H9 (cell line): ENCODE measurements at regions not wholly inside any gene's neighbourhood (a gene's known extent, or its start where the extent isn't known, plus 50 kb on each side); places are given as distances from the start of the nearest gene placed in this dataset.

Experiments
- DNase-seq: peaks from one replicate; pipeline ENCODE4 v3.0.0-alpha.2; 2017
- H2AFZ ChIP-seq: one replicate; pipeline ENCODE4 v1.6.1; 2013; ENCODE audit warnings: mild to moderate bottlenecking, low read length, control low read depth, moderate library complexity
- H2AK5ac ChIP-seq: 2 replicates; pipeline ENCODE4 v1.6.1; 2013; ENCODE audit warnings: low read length, control low read depth, mixed read lengths; ENCODE audit not compliant: insufficient read length
- H2BK120ac ChIP-seq: one replicate; pipeline ENCODE4 v1.6.1; 2013; ENCODE audit warnings: low read depth, mild to moderate bottlenecking, low read length, control low read depth, inconsistent platforms; ENCODE audit not compliant: poor library complexity, severe bottlenecking
- H2BK12ac ChIP-seq: 2 replicates; pipeline ENCODE4 v1.6.1; 2013; ENCODE audit warnings: low read length, control low read depth, mixed read lengths, low read depth; ENCODE audit not compliant: insufficient read length
- H2BK15ac ChIP-seq: 2 replicates; pipeline ENCODE4 v1.6.1; 2013; ENCODE audit warnings: low read depth, low read length, control low read depth
- H2BK20ac ChIP-seq: one replicate; pipeline ENCODE4 v1.6.1; 2013; ENCODE audit warnings: low read depth, mild to moderate bottlenecking, low read length, control low read depth, inconsistent platforms; ENCODE audit not compliant: poor library complexity, severe bottlenecking
- H2BK5ac ChIP-seq: 2 replicates; pipeline ENCODE4 v1.6.1; 2013; ENCODE audit warnings: low read length, control low read depth, mixed read lengths; ENCODE audit not compliant: insufficient read length
- H3K14ac ChIP-seq: 2 replicates; pipeline ENCODE4 v1.6.1; 2013; ENCODE audit warnings: low read length, control low read depth; ENCODE audit not compliant: insufficient read depth
- H3K18ac ChIP-seq: 2 replicates; pipeline ENCODE4 v1.6.1; 2013; ENCODE audit warnings: low read depth, mild to moderate bottlenecking, mixed read lengths, low read length, control low read depth; ENCODE audit not compliant: insufficient read length
- H3K23ac ChIP-seq: 2 replicates; pipeline ENCODE4 v1.6.1; 2013; ENCODE audit warnings: low read length, control low read depth, mixed read lengths, low read depth; ENCODE audit not compliant: insufficient read length
- H3K23me2 ChIP-seq: 2 replicates; pipeline ENCODE4 v1.6.1; 2013; ENCODE audit warnings: low read depth, mild to moderate bottlenecking, mixed read lengths, low read length, control low read depth; ENCODE audit not compliant: insufficient read length, poor library complexity, severe bottlenecking
- H3K27ac ChIP-seq: 2 replicates; pipeline ENCODE4 v1.5.1; 2013; ENCODE audit warnings: low read length, control low read depth, mixed read lengths, low read depth; ENCODE audit not compliant: insufficient read length
- H3K27me3 ChIP-seq: 2 replicates; pipeline ENCODE4 v1.6.1; 2013; ENCODE audit warnings: low read length, control low read depth, inconsistent platforms; ENCODE audit not compliant: insufficient read depth
- H3K4ac ChIP-seq: 2 replicates; pipeline ENCODE4 v1.6.1; 2013; ENCODE audit warnings: low read depth, mild to moderate bottlenecking, control low read depth, inconsistent platforms, low read length, moderate library complexity
- H3K4me1 ChIP-seq: 2 replicates; pipeline ENCODE4 v1.6.1; 2013; ENCODE audit warnings: low read length, control low read depth, inconsistent platforms; ENCODE audit not compliant: insufficient read depth
- H3K4me2 ChIP-seq: 2 replicates; pipeline ENCODE4 v1.6.1; 2013; ENCODE audit warnings: low read length, control low read depth, mixed read lengths; ENCODE audit not compliant: insufficient read length, insufficient read depth
- H3K56ac ChIP-seq: 2 replicates; pipeline ENCODE4 v1.6.1; 2013; ENCODE audit warnings: low read depth, mild to moderate bottlenecking, mixed read lengths, low read length, control low read depth; ENCODE audit not compliant: insufficient read length
- H3K79me1 ChIP-seq: 2 replicates; pipeline ENCODE4 v1.6.1; 2013; ENCODE audit warnings: low read depth, mild to moderate bottlenecking, moderate library complexity, low read length, control low read depth, inconsistent platforms; ENCODE audit not compliant: insufficient read depth, poor library complexity, severe bottlenecking
- H3K79me2 ChIP-seq: 2 replicates; pipeline ENCODE4 v1.6.1; 2013; ENCODE audit warnings: low read length, control low read depth, inconsistent platforms; ENCODE audit not compliant: insufficient read depth
- H3K9ac ChIP-seq: 2 replicates; pipeline ENCODE4 v1.6.1; 2013; ENCODE audit warnings: low read length, control low read depth, mixed read lengths; ENCODE audit not compliant: insufficient read length; ENCODE audit errors: extremely low read depth
- H3K9me3 ChIP-seq: one replicate; pipeline ENCODE4 v1.6.1; 2013; ENCODE audit warnings: low read depth, low read length, inconsistent platforms; ENCODE audit not compliant: control insufficient read depth
- H3T11ph ChIP-seq: one replicate; pipeline ENCODE4 v1.6.1; 2013; ENCODE audit warnings: mild to moderate bottlenecking, low read length, control low read depth, inconsistent platforms
- H4K20me1 ChIP-seq: one replicate; pipeline ENCODE4 v1.6.1; 2013; ENCODE audit not compliant: control insufficient read depth, insufficient read length, insufficient read depth
- H4K5ac ChIP-seq: 2 replicates; pipeline ENCODE4 v1.6.1; 2013; ENCODE audit warnings: low read depth, mild to moderate bottlenecking, mixed read lengths, low read length, control low read depth; ENCODE audit not compliant: insufficient read length
- H4K8ac ChIP-seq: replicated peaks from 2 replicates; pipeline ENCODE4 v1.6.1; 2013; ENCODE audit warnings: low read length, control low read depth, mixed read lengths, low read depth; ENCODE audit not compliant: insufficient read length
- H4K91ac ChIP-seq: 2 replicates; pipeline ENCODE4 v1.6.1; 2013; ENCODE audit warnings: low read depth, mild to moderate bottlenecking, moderate library complexity, mixed read lengths, low read length, control low read depth; ENCODE audit not compliant: insufficient read length
- H3K27ac Mint-ChIP-seq, 3 experiments: 2 replicates in 2 of 3; 3 replicates in 1 of 3; pipeline ENCODE4 v1.8.0; 2020 to 2021; ENCODE audit warnings: mixed read lengths in 3 of 3, mild to moderate bottlenecking in 1 of 3, moderate library complexity in 1 of 3
- H3K27me3 Mint-ChIP-seq: 2 replicates; pipeline ENCODE4 v1.8.0; 2021; ENCODE audit warnings: low read depth, mild to moderate bottlenecking, moderate library complexity, mixed read lengths
- H3K36me3 Mint-ChIP-seq, 3 experiments: 2 replicates in 2 of 3; 3 replicates in 1 of 3; pipeline ENCODE4 v1.8.0; 2020 to 2021; ENCODE audit warnings: low read depth in 3 of 3, mixed read lengths in 3 of 3; ENCODE audit not compliant: insufficient read depth in 1 of 3
- H3K4me1 Mint-ChIP-seq, 2 experiments: 2 replicates each; pipeline ENCODE4 v1.8.0; 2020; ENCODE audit warnings: mixed read lengths in 2 of 2
- H3K4me3 Mint-ChIP-seq, 2 experiments: 2 replicates in 1 of 2; 3 replicates in 1 of 2; pipeline ENCODE4 v1.8.0; 2020 to 2021; ENCODE audit warnings: mild to moderate bottlenecking in 2 of 2, mixed read lengths in 2 of 2, moderate library complexity in 1 of 2
- H3K9me3 Mint-ChIP-seq, 2 experiments: 2 replicates in 1 of 2; 3 replicates in 1 of 2; pipeline ENCODE4 v1.8.0; 2020; ENCODE audit warnings: mild to moderate bottlenecking in 2 of 2, mixed read lengths in 2 of 2, moderate library complexity in 1 of 2
- WGBS: extraction: QIAGEN DNeasy Blood & Tissue Kit; methylation state at CpG from one replicate; pipeline ENCODE4 v1.1.7; 2013; ENCODE audit warnings: missing lambda C conversion rate, low lambda C conversion rate, mixed read lengths; ENCODE audit not compliant: insufficient read length; ENCODE audit errors: extremely low coverage; 5-methylcytosine and 5-hydroxymethylcytosine counted together
- TF ChIP-seq, protein P1 (sequence below): fragments of 200-600 bp; sonication (generic); conservative IDR thresholded peaks from 3 replicates; pipeline ENCODE4 v1.8.0; 2021; ENCODE audit warnings: antibody characterized with exemption, mild to moderate bottlenecking

DNA sequence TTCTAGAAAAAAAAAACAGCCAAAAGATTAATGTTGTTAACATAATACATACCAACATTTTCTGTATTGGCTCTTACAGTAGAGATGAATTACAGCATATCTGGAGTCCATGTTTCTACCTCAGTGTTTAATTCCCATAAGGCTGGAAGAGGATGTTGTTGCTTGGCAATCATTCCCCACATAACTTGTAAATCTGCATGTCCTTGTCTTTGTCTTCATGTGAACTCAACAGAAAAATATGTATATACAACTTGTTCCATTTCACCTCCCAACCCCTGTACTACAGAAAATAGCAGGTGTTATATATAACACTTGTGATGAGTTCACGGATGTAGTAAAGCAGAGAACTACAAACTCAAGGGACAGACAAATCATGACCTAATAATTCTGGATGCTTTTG, 160.9 kb upstream of the SEMA3C start:
- Histone ChIP-seq H3K18ac (no peak overlapping the region), H3K79me2 (no peaks in the 10 kb centered on the region), H3T11ph (no peak overlapping the region), H2BK15ac (no peak overlapping the region), H4K20me1 (no peaks in the 10 kb centered on the region), H4K5ac (no peak overlapping the region), H2AFZ (no peak overlapping the region), H3K4me2 (no peak overlapping the region), H3K56ac (no peak overlapping the region), H3K9me3 (no peaks in the 10 kb centered on the region), H3K23me2 (no peaks in the 10 kb centered on the region), H4K8ac (no peak overlapping the region), H3K27me3 (no peaks in the 10 kb centered on the region), H2BK5ac (no peak overlapping the region), H3K79me1 (no peaks in the 10 kb centered on the region), H2BK120ac (no peak overlapping the region), H2BK20ac (no peak overlapping the region), H2AK5ac (no peak overlapping the region), H3K27ac (no peak overlapping the region), H3K4me1 (no peaks in the 10 kb centered on the region), H2BK12ac (no peak overlapping the region), H3K14ac (no peak overlapping the region), H3K9ac (no peak overlapping the region), H3K23ac (no peak overlapping the region), H3K4ac (no peak overlapping the region), H4K91ac (no peak overlapping the region)
- H3K27me3 Mint-ChIP-seq = no peaks in the 10 kb centered on the region
- WGBS = no CpG with 5 or more reads among the region's 1 CpG
- H3K27ac Mint-ChIP-seq = no peak overlapping the region
- peaks cover 0 to 10% (median 9%) of the 10 kb centered on the region in 3 experiments; a peak in 5 of 7 replicates for H3K36me3 Mint-ChIP-seq
- no peak overlapping the region for H3K4me3 Mint-ChIP-seq
- peaks cover 6 to 7% of the 10 kb centered on the region in 2 experiments; a peak in 4 of 5 replicates for H3K9me3 Mint-ChIP-seq
- TF ChIP-seq, protein P1, sequence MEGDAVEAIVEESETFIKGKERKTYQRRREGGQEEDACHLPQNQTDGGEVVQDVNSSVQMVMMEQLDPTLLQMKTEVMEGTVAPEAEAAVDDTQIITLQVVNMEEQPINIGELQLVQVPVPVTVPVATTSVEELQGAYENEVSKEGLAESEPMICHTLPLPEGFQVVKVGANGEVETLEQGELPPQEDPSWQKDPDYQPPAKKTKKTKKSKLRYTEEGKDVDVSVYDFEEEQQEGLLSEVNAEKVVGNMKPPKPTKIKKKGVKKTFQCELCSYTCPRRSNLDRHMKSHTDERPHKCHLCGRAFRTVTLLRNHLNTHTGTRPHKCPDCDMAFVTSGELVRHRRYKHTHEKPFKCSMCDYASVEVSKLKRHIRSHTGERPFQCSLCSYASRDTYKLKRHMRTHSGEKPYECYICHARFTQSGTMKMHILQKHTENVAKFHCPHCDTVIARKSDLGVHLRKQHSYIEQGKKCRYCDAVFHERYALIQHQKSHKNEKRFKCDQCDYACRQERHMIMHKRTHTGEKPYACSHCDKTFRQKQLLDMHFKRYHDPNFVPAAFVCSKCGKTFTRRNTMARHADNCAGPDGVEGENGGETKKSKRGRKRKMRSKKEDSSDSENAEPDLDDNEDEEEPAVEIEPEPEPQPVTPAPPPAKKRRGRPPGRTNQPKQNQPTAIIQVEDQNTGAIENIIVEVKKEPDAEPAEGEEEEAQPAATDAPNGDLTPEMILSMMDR = no peak
- H3K4me1 Mint-ChIP-seq = no peaks in the 10 kb centered on the region
- no peak for DNase-seq
